NB4 (cell line): ENCODE measurements at regions not wholly inside any gene's neighbourhood (a gene's known extent, or its start where the extent isn't known, plus 50 kb on each side); places are given as distances from the start of the nearest gene placed in this dataset.

ENCODE experiments used
- DNase-seq: peaks from one replicate; pipeline ENCODE4 v3.0.0; 2010; ENCODE audit warnings: low read depth
- H3K4me3 ChIP-seq: one replicate; pipeline ENCODE4 v1.5.1; 2011; ENCODE audit warnings: mild to moderate bottlenecking, low read depth, low read length, moderate library complexity
- CTCF ChIP-seq: IDR thresholded peaks from one replicate; pipeline ENCODE4 v1.5.1; 2012; ENCODE audit warnings: low read depth, low read length
- MAX ChIP-seq: IDR thresholded peaks from 2 replicates; pipeline ENCODE4 v1.6.1; 2011; ENCODE audit warnings: low read depth, low read length
- MYC ChIP-seq: IDR thresholded peaks from 2 replicates; pipeline ENCODE4 v1.6.1; 2011; ENCODE audit warnings: low read depth, low read length
- POLR2A ChIP-seq: IDR thresholded peaks from 2 replicates; pipeline ENCODE4 v1.6.1; 2011; ENCODE audit warnings: mild to moderate bottlenecking; ENCODE audit not compliant: insufficient read length; ENCODE audit errors: extremely low read depth

- no peak for TF ChIP-seq MAX
- TF ChIP-seq MYC: no peak
- no peak for TF ChIP-seq CTCF
- no peak for TF ChIP-seq POLR2A
- no peak overlapping the region for H3K4me3 ChIP-seq
- no peak for DNase-seq
Measured at GRCh38 chr4:41455206-41455605, 82.8 kb upstream of the LIMCH1 start.

DNA sequence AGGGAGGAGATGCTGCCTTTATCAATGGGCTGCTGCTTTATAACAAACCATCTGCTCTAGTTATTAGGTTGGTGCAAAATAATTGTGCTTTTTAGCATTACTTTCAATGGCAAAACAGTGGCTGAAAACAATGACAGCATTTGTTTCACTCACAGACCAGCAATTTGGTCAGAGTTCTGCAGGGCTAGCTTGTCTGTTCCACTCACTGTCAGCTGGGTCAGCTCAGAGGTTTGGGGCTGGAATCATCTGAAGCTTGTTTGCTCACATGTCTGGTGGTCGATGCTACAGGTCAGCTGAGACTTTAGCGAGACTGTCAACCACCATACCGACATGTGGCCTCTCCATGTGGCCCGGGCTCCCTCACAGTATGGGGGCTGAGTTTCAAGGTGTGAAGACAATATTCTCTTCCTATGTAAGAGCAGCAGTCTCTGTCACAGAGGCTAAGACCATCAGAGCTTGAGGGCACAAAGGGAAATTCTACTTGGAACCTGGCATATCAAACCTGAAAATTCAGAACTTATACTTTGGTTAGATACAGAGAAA, 81.3 kb upstream of the LIMCH1 start:
- DNase-seq: no peak
- TF ChIP-seq CTCF: no peak
- no peak overlapping the region for H3K4me3 ChIP-seq

DNA sequence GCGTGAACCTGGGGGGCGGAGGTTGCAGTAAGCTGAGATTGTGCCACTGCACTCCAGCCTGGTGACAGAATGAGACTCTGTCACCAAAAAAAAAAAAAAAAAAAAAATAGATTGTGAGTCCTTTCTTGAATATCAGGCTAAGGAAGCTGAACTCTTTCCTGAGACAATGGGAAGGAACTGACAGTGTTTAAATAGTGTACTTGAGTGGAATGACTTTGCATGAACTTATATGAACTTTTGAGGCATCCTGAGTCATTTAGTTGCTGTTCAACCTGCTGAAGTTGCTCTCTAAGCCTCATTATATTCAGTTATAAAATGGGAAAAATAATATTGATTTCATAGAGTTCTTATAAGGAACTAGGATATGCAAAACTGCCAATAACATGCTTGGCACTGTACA, 79.3 kb upstream of the LIMCH1 start:
- no peak for DNase-seq
- H3K4me3 ChIP-seq: no peak overlapping the region
- TF ChIP-seq CTCF (no peak), MAX (no peak), POLR2A (no peak), MYC (no peak)

- TF ChIP-seq CTCF (no peak), MAX (no peak), POLR2A (no peak), MYC (no peak)
- no peak overlapping the region for H3K4me3 ChIP-seq
- no peak for DNase-seq
Measured at GRCh38 chr4:41460641-41461040, 77.3 kb upstream of the LIMCH1 start.

GRCh38 chr4:41461780-41462307, 76.1 kb upstream of the LIMCH1 start:
- H3K4me3 ChIP-seq: no peak overlapping the region
- TF ChIP-seq MYC (no peak), POLR2A (no peak), CTCF (no peak), MAX (no peak)
- DNase-seq: no peak

DNA sequence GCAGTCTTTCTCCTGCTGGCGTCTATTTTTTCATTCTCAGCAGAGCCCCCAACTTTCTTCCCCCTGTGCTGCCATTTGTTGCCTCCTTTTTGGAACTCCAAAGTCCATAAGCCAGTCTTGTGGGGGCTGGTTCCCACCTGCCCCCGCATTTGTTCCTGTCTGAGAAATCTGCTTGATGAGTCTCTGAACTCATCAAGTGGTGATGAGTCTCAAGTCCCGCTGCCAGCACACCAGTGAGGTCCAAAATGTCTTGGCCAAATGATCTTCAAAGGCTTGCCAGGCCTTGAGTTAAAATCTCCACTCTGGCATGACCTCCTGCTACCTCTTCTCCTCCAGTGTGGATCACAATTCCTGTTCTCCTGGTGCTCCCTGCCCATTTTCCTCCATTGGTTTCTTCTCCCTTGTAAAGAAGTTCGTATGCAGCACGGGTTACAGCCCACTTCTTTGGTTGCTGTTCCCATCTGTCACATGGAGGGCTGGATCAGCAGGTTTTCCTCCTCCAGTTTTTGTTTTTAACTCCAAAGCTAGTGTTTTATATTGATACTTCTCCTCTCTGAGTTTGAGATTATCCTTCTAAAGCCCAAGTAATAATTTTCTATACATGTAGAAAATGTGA, 72.7 kb upstream of the LIMCH1 start:
- H3K4me3 ChIP-seq: no peak overlapping the region
- TF ChIP-seq MAX: no peak
- TF ChIP-seq CTCF: no peak
- no peak for TF ChIP-seq POLR2A
- no peak for TF ChIP-seq MYC
- DNase-seq: no peak
